GM20431 (cell line): ENCODE measurements at regions not wholly inside any gene's neighbourhood (a gene's known extent, or its start where the extent isn't known, plus 50 kb on each side); places are given as distances from the start of the nearest gene placed in this dataset.
"Not testable (repeated sequence)": the region's sequence is repeated elsewhere in the genome, so short reads cannot be mapped to it uniquely, and the experiment has no call there.

ENCODE experiments used
- in situ Hi-C: fragments of 300-500 bp; cut with MseI, MboI; formaldehyde crosslinking; loops from one replicate; pipeline ENCODE4 v1.15.0; 2020; ENCODE audit warnings: low sequenced_read_pairs; ENCODE audit not compliant: unreplicated experiment

- in situ Hi-C loops, result not testable (repeated sequence)
Measured at GRCh38 chr7:65080799-65081668, 74.5 kb upstream of the ERV3-1 start.

GRCh38 chr7:65074959-65075358, 68.5 kb upstream of the ERV3-1 start:
- in situ Hi-C loops, result not testable (repeated sequence)

GRCh38 chr7:65073160-65073559, 66.7 kb upstream of the ERV3-1 start:
- in situ Hi-C loops, result not testable (repeated sequence)

GRCh38 chr7:65071854-65072431, 65.5 kb upstream of the ERV3-1 start:
- in situ Hi-C loops, result not testable (repeated sequence)

GRCh38 chr7:65069476-65069875, 63.0 kb upstream of the ERV3-1 start:
- in situ Hi-C loops, result not testable (repeated sequence)

GRCh38 chr7:65062566-65062965, 56.1 kb upstream of the ERV3-1 start:
- in situ Hi-C loops, result not testable (repeated sequence)

GRCh38 chr7:65059247-65059646, 52.8 kb upstream of the ERV3-1 start:
- in situ Hi-C loops, result not testable (repeated sequence)
